H9 (cell line): ENCODE measurements at regions not wholly inside any gene's neighbourhood (a gene's known extent, or its start where the extent isn't known, plus 50 kb on each side); places are given as distances from the start of the nearest gene placed in this dataset.

Experiments used
- DNase-seq: peaks from one replicate; pipeline ENCODE4 v3.0.0-alpha.2; 2017
- H2AFZ ChIP-seq: one replicate; pipeline ENCODE4 v1.6.1; 2013; ENCODE audit warnings: mild to moderate bottlenecking, low read length, control low read depth, moderate library complexity
- H2AK5ac ChIP-seq: 2 replicates; pipeline ENCODE4 v1.6.1; 2013; ENCODE audit warnings: low read length, control low read depth, mixed read lengths; ENCODE audit not compliant: insufficient read length
- H2BK120ac ChIP-seq: one replicate; pipeline ENCODE4 v1.6.1; 2013; ENCODE audit warnings: low read depth, mild to moderate bottlenecking, low read length, control low read depth, inconsistent platforms; ENCODE audit not compliant: poor library complexity, severe bottlenecking
- H2BK12ac ChIP-seq: 2 replicates; pipeline ENCODE4 v1.6.1; 2013; ENCODE audit warnings: low read length, control low read depth, mixed read lengths, low read depth; ENCODE audit not compliant: insufficient read length
- H2BK15ac ChIP-seq: 2 replicates; pipeline ENCODE4 v1.6.1; 2013; ENCODE audit warnings: low read depth, low read length, control low read depth
- H2BK20ac ChIP-seq: one replicate; pipeline ENCODE4 v1.6.1; 2013; ENCODE audit warnings: low read depth, mild to moderate bottlenecking, low read length, control low read depth, inconsistent platforms; ENCODE audit not compliant: poor library complexity, severe bottlenecking
- H2BK5ac ChIP-seq: 2 replicates; pipeline ENCODE4 v1.6.1; 2013; ENCODE audit warnings: low read length, control low read depth, mixed read lengths; ENCODE audit not compliant: insufficient read length
- H3K14ac ChIP-seq: 2 replicates; pipeline ENCODE4 v1.6.1; 2013; ENCODE audit warnings: low read length, control low read depth; ENCODE audit not compliant: insufficient read depth
- H3K18ac ChIP-seq: 2 replicates; pipeline ENCODE4 v1.6.1; 2013; ENCODE audit warnings: low read depth, mild to moderate bottlenecking, mixed read lengths, low read length, control low read depth; ENCODE audit not compliant: insufficient read length
- H3K23ac ChIP-seq: 2 replicates; pipeline ENCODE4 v1.6.1; 2013; ENCODE audit warnings: low read length, control low read depth, mixed read lengths, low read depth; ENCODE audit not compliant: insufficient read length
- H3K23me2 ChIP-seq: 2 replicates; pipeline ENCODE4 v1.6.1; 2013; ENCODE audit warnings: low read depth, mild to moderate bottlenecking, mixed read lengths, low read length, control low read depth; ENCODE audit not compliant: insufficient read length, poor library complexity, severe bottlenecking
- H3K27ac ChIP-seq: 2 replicates; pipeline ENCODE4 v1.5.1; 2013; ENCODE audit warnings: low read length, control low read depth, mixed read lengths, low read depth; ENCODE audit not compliant: insufficient read length
- H3K27me3 ChIP-seq: 2 replicates; pipeline ENCODE4 v1.6.1; 2013; ENCODE audit warnings: low read length, control low read depth, inconsistent platforms; ENCODE audit not compliant: insufficient read depth
- H3K4ac ChIP-seq: 2 replicates; pipeline ENCODE4 v1.6.1; 2013; ENCODE audit warnings: low read depth, mild to moderate bottlenecking, control low read depth, inconsistent platforms, low read length, moderate library complexity
- H3K4me1 ChIP-seq: 2 replicates; pipeline ENCODE4 v1.6.1; 2013; ENCODE audit warnings: low read length, control low read depth, inconsistent platforms; ENCODE audit not compliant: insufficient read depth
- H3K4me2 ChIP-seq: 2 replicates; pipeline ENCODE4 v1.6.1; 2013; ENCODE audit warnings: low read length, control low read depth, mixed read lengths; ENCODE audit not compliant: insufficient read length, insufficient read depth
- H3K56ac ChIP-seq: 2 replicates; pipeline ENCODE4 v1.6.1; 2013; ENCODE audit warnings: low read depth, mild to moderate bottlenecking, mixed read lengths, low read length, control low read depth; ENCODE audit not compliant: insufficient read length
- H3K79me1 ChIP-seq: 2 replicates; pipeline ENCODE4 v1.6.1; 2013; ENCODE audit warnings: low read depth, mild to moderate bottlenecking, moderate library complexity, low read length, control low read depth, inconsistent platforms; ENCODE audit not compliant: insufficient read depth, poor library complexity, severe bottlenecking
- H3K79me2 ChIP-seq: 2 replicates; pipeline ENCODE4 v1.6.1; 2013; ENCODE audit warnings: low read length, control low read depth, inconsistent platforms; ENCODE audit not compliant: insufficient read depth
- H3K9ac ChIP-seq: 2 replicates; pipeline ENCODE4 v1.6.1; 2013; ENCODE audit warnings: low read length, control low read depth, mixed read lengths; ENCODE audit not compliant: insufficient read length; ENCODE audit errors: extremely low read depth
- H3K9me3 ChIP-seq: one replicate; pipeline ENCODE4 v1.6.1; 2013; ENCODE audit warnings: low read depth, low read length, inconsistent platforms; ENCODE audit not compliant: control insufficient read depth
- H3T11ph ChIP-seq: one replicate; pipeline ENCODE4 v1.6.1; 2013; ENCODE audit warnings: mild to moderate bottlenecking, low read length, control low read depth, inconsistent platforms
- H4K20me1 ChIP-seq: one replicate; pipeline ENCODE4 v1.6.1; 2013; ENCODE audit not compliant: control insufficient read depth, insufficient read length, insufficient read depth
- H4K5ac ChIP-seq: 2 replicates; pipeline ENCODE4 v1.6.1; 2013; ENCODE audit warnings: low read depth, mild to moderate bottlenecking, mixed read lengths, low read length, control low read depth; ENCODE audit not compliant: insufficient read length
- H4K8ac ChIP-seq: replicated peaks from 2 replicates; pipeline ENCODE4 v1.6.1; 2013; ENCODE audit warnings: low read length, control low read depth, mixed read lengths, low read depth; ENCODE audit not compliant: insufficient read length
- H4K91ac ChIP-seq: 2 replicates; pipeline ENCODE4 v1.6.1; 2013; ENCODE audit warnings: low read depth, mild to moderate bottlenecking, moderate library complexity, mixed read lengths, low read length, control low read depth; ENCODE audit not compliant: insufficient read length
- H3K27ac Mint-ChIP-seq, 3 experiments: 2 replicates in 2 of 3; 3 replicates in 1 of 3; pipeline ENCODE4 v1.8.0; 2020 to 2021; ENCODE audit warnings: mixed read lengths in 3 of 3, mild to moderate bottlenecking in 1 of 3, moderate library complexity in 1 of 3
- H3K27me3 Mint-ChIP-seq: 2 replicates; pipeline ENCODE4 v1.8.0; 2021; ENCODE audit warnings: low read depth, mild to moderate bottlenecking, moderate library complexity, mixed read lengths
- H3K36me3 Mint-ChIP-seq, 3 experiments: 2 replicates in 2 of 3; 3 replicates in 1 of 3; pipeline ENCODE4 v1.8.0; 2020 to 2021; ENCODE audit warnings: low read depth in 3 of 3, mixed read lengths in 3 of 3; ENCODE audit not compliant: insufficient read depth in 1 of 3
- H3K4me1 Mint-ChIP-seq, 2 experiments: 2 replicates each; pipeline ENCODE4 v1.8.0; 2020; ENCODE audit warnings: mixed read lengths in 2 of 2
- H3K4me3 Mint-ChIP-seq, 2 experiments: 2 replicates in 1 of 2; 3 replicates in 1 of 2; pipeline ENCODE4 v1.8.0; 2020 to 2021; ENCODE audit warnings: mild to moderate bottlenecking in 2 of 2, mixed read lengths in 2 of 2, moderate library complexity in 1 of 2
- H3K9me3 Mint-ChIP-seq, 2 experiments: 2 replicates in 1 of 2; 3 replicates in 1 of 2; pipeline ENCODE4 v1.8.0; 2020; ENCODE audit warnings: mild to moderate bottlenecking in 2 of 2, mixed read lengths in 2 of 2, moderate library complexity in 1 of 2
- CTCF ChIP-seq: fragments of 200-600 bp; sonication (generic); conservative IDR thresholded peaks from 3 replicates; pipeline ENCODE4 v1.8.0; 2021; ENCODE audit warnings: antibody characterized with exemption, mild to moderate bottlenecking
- WGBS: extraction: QIAGEN DNeasy Blood & Tissue Kit; methylation state at CpG from one replicate; pipeline ENCODE4 v1.1.7; 2013; ENCODE audit warnings: missing lambda C conversion rate, low lambda C conversion rate, mixed read lengths; ENCODE audit not compliant: insufficient read length; ENCODE audit errors: extremely low coverage; 5-methylcytosine and 5-hydroxymethylcytosine counted together

- Histone ChIP-seq H2BK12ac (no peak overlapping the region), H3K18ac (no peak overlapping the region), H3K56ac (no peak overlapping the region), H3K79me2 (no peaks in the 10 kb centered on the region), H4K20me1 (no peaks in the 10 kb centered on the region), H4K91ac (no peak overlapping the region), H3K14ac (no peak overlapping the region), H2AFZ (no peak overlapping the region), H2AK5ac (no peak overlapping the region), H4K5ac (no peak overlapping the region), H2BK5ac (no peak overlapping the region), H3K4me1 (no peaks in the 10 kb centered on the region), H2BK20ac (no peak overlapping the region), H3K9ac (no peak overlapping the region), H3K4me2 (no peak overlapping the region), H3T11ph (no peak overlapping the region), H2BK120ac (no peak overlapping the region), H2BK15ac (no peak overlapping the region), H3K27ac (no peak overlapping the region), H3K23me2 (no peaks in the 10 kb centered on the region), H3K4ac (no peak overlapping the region), H3K9me3 (no peaks in the 10 kb centered on the region), H3K23ac (no peak overlapping the region), H3K79me1 (no peaks in the 10 kb centered on the region), H3K27me3 (no peaks in the 10 kb centered on the region; the same call in 1 of the 2 replicates), H4K8ac (no peak overlapping the region)
- Mint-ChIP-seq H3K9me3 (peaks cover under 1 to 2% of the 10 kb centered on the region in 2 experiments; a peak in 3 of 5 replicates), H3K4me3 (no peak overlapping the region), H3K36me3 (peaks cover 0 to 3% (median 2%) of the 10 kb centered on the region in 3 experiments; a peak in 4 of 7 replicates), H3K4me1 (no peaks in the 10 kb centered on the region), H3K27me3 (no peaks in the 10 kb centered on the region), H3K27ac (no peak overlapping the region)
- no CpG with 5 or more reads among the region's 1 CpG for WGBS
- no peak for DNase-seq
- no peak for TF ChIP-seq CTCF
Measured at GRCh38 chr6:73943930-73944652, 248.1 kb downstream of the CD109 start.
